K562 (cell line): ENCODE measurements at regions not wholly inside any gene's neighbourhood (a gene's known extent, or its start where the extent isn't known, plus 50 kb on each side); places are given as distances from the start of the nearest gene placed in this dataset.
A peak's percentile ranks its signal among the peaks of the same experiment; 100 is the strongest.

Experiments used
- ATF1 ChIP-seq, 2 experiments: fragments of 450-650 bp in 1 of 2; IDR thresholded peaks; 2 replicates each; pipeline ENCODE4 v1.6.1; 2016; ENCODE audit warnings: missing compliant biosample characterization in 1 of 2, missing genetic modification characterization in 1 of 2
- CEBPG ChIP-seq, 3 experiments: fragments of 200-800 bp in 1 of 3; sonication (Bioruptor generic) in 1 of 3; sonication (generic) in 1 of 3; formaldehyde crosslinking in 1 of 3; IDR thresholded peaks in 2 of 3; conservative IDR thresholded peaks in 1 of 3; 2 replicates each; pipeline versions ENCODE4 v1.6.1 to v1.8.0; 2016 to 2022; ENCODE audit warnings: missing compliant biosample characterization in 2 of 3, missing genetic modification characterization in 2 of 3, mild to moderate bottlenecking in 1 of 3, missing genetic modification reagents in 1 of 3
- CREM ChIP-seq: IDR thresholded peaks from 2 replicates; pipeline ENCODE4 v1.6.1; 2014; ENCODE audit warnings: antibody characterized with exemption, low read depth
- L3MBTL2 ChIP-seq: fragments of 450-650 bp; IDR thresholded peaks from 2 replicates; pipeline ENCODE4 v1.6.1; 2016; ENCODE audit warnings: mild to moderate bottlenecking, moderate library complexity
- PRDM10 ChIP-seq: fragments of 450-650 bp; IDR thresholded peaks from 2 replicates; pipeline ENCODE4 v1.6.1; 2018; ENCODE audit not compliant: partially characterized antibody
- RAD51 ChIP-seq: fragments of 450-650 bp; IDR thresholded peaks from 2 replicates; pipeline ENCODE4 v1.7.1; 2016; ENCODE audit warnings: low read depth, mild to moderate bottlenecking, borderline replicate concordance
- USF2 ChIP-seq: sonication (generic); formaldehyde crosslinking; IDR thresholded peaks from 2 replicates; pipeline ENCODE4 v1.5.0; 2020; ENCODE audit warnings: missing genetic modification reagents
- ZNF644 ChIP-seq: fragments of 200-800 bp; sonication (Bioruptor generic); IDR thresholded peaks from 2 replicates; pipeline ENCODE4 v1.6.1; 2016; ENCODE audit warnings: low read depth, missing genetic modification characterization, missing compliant biosample characterization

GRCh38 chr18:79624356-79625170, 55.0 kb upstream of the CTDP1 start (continued):
- TF ChIP-seq USF2 (CRISPR knock-in tag) (peak; percentile 56; the same call in 1 of the 2 replicates), PRDM10 (peak; percentile 91), ATF1 (CRISPR knock-in tag; IDR thresholded peaks at IDR 0.05) (no peak), ATF1 (tag; IDR thresholded peaks at IDR 0.05) (peak; percentile 48), RAD51 (peak; percentile 50; the same call in 1 of the 2 replicates), ZNF644 (tag) (no peak), CEBPG (CRISPR knock-in tag; IDR thresholded peaks at IDR 0.05) (no peak), CEBPG (tag; conservative IDR thresholded peaks at IDR 0.05 in 1 of 2, IDR thresholded peaks at IDR 0.05 in 1 of 2) (no peak), CREM (0 out of 2 replicates have a peak, but pooled peaks have one; percentile 42), L3MBTL2 (0 out of 2 replicates have a peak, but pooled peaks have one; percentile 10)
